ENCODE measurements at regions not wholly inside any gene's neighbourhood (a gene's known extent, or its start where the extent isn't known, plus 50 kb on each side); places are given as distances from the start of the nearest gene placed in this dataset.

DNA sequence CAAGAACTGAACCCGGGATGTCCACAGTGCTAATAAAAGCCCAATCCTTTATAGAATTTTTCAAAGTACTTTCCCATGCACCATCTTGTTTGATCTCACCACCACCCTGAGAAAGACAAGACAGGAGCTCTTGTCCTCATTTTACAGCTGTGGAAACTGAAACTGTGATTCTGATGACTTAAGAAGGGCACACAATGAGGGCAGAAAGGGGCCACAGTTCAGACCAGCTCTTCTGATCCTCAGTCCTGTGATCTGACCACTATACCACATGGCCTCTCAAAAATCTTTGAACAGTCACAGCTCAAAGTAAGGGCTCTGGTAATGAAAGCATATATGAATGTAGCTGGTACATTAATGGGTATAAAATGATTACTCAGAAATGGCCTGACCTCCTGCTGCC, 127.3 kb upstream of the CPEB2 start:
- Histone ChIP-seq H3K27me3 (no peaks in the 10 kb centered on the region), H2AFZ (replicated peaks) (no peak overlapping the region), H3K9ac (no peak overlapping the region), H3K4me2 (no peak overlapping the region), H3K79me2 (ENCODE audit: low read depth) (no peaks in the 10 kb centered on the region), H3K4me1 (no peaks in the 10 kb centered on the region), H3K36me3 (no peaks in the 10 kb centered on the region), H3K27ac (no peak overlapping the region), H3K4me3 (no peak overlapping the region), H4K20me1 (ENCODE audit: low read depth) (no peaks in the 10 kb centered on the region), H3F3A (ENCODE audit: low read depth) (no peaks in the 10 kb centered on the region), H3K9me3 (ENCODE audit: low read depth) (no peaks in the 10 kb centered on the region)
- Mint-ChIP-seq H3K27ac (no peak overlapping the region), H3K4me1 (peaks cover 2% of the 10 kb centered on the region), H3K36me3 (no peaks in the 10 kb centered on the region), H3K9me3 (no peaks in the 10 kb centered on the region), H3K4me3 (no peak overlapping the region), H3K27me3 (ENCODE audit: insufficient read depth, low read depth) (peaks cover 6% of the 10 kb centered on the region)
- TF ChIP-seq EZH2 (IDR thresholded peaks at IDR 0.05) (no peak), EZH2phosphoT487 (IDR thresholded peaks at IDR 0.05) (no peak)
- TF ChIP-seq, protein P1, sequence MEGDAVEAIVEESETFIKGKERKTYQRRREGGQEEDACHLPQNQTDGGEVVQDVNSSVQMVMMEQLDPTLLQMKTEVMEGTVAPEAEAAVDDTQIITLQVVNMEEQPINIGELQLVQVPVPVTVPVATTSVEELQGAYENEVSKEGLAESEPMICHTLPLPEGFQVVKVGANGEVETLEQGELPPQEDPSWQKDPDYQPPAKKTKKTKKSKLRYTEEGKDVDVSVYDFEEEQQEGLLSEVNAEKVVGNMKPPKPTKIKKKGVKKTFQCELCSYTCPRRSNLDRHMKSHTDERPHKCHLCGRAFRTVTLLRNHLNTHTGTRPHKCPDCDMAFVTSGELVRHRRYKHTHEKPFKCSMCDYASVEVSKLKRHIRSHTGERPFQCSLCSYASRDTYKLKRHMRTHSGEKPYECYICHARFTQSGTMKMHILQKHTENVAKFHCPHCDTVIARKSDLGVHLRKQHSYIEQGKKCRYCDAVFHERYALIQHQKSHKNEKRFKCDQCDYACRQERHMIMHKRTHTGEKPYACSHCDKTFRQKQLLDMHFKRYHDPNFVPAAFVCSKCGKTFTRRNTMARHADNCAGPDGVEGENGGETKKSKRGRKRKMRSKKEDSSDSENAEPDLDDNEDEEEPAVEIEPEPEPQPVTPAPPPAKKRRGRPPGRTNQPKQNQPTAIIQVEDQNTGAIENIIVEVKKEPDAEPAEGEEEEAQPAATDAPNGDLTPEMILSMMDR (IDR thresholded peaks at IDR 0.05): no peak
- no peak for DNase-seq (ENCODE audit: low spot score)

DNA sequence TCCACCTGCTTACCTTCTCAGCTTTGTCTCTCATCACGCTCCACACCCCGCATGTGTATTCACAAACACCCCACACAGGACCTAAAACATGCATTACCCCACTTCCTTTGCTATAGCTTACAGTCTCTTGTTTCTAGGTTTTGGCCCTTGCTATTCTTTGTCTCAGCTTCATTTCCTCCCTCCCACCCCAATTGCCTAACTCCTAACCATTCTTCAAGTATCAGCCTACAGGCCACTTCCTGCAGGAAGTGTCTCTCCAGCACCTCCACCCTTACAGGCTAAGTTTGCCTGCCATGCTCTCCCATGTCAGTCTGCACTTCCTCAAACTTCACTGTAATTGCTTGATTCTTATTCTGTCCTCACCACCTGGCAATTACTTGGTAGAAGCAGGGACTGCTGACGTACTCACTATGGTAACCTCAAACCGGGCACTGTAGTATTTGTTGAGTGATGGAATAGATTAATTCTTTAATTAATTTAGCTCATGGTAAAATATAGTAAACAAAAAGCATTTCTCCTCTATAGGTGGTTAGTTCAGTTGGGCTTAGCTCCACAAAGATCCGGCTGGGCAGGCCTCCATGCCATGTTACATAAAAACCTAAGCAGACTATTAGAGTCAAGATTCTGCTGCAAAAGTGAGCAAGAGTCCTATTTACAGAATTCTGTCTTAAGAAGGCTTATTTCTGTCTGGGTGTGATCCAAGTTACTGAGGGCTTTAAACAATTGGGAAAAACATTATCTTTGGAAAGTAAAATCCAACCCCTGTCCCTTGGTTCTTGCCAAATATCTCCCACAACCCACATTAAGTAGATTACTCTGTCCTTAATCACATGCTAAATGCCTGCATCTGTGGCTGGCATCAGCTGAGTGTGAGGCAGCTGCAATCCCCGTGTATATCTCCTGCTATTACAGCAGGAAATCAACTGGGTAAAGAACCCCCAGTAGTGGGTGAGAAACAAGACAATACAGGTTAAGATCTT, 124.7 kb upstream of the CPEB2 start:
- no peak overlapping the region for H3K27ac Mint-ChIP-seq

DNA sequence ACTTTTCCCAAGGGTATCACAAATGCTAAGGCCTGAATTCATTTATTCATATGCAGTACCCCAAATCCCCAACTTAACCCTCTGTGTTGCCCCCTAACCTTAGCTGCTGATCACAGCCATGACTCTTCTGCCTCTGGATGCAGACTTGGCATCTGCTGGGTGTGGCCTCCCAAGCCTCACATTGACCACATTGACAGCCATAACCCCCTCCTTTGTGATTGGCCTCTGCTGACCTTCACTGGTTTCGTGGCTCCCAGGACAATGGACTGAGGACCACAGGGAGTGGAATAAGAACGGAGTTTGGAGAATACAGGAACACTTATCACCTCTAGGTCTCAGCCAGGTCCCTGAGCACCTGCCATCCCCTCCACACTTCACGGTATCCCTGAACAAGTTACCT, 123.6 kb upstream of the CPEB2 start:
- H3K4me3 ChIP-seq: no peak overlapping the region
- Mint-ChIP-seq H3K36me3 (no peaks in the 10 kb centered on the region), H3K27ac (no peak overlapping the region), H3K4me1 (peaks cover 2% of the 10 kb centered on the region), H3K9me3 (no peaks in the 10 kb centered on the region), H3K27me3 (ENCODE audit: insufficient read depth, low read depth) (peaks cover 3% of the 10 kb centered on the region), H3K4me3 (no peak overlapping the region)
- H2AFZ ChIP-seq (replicated peaks): no peak overlapping the region
- no peaks in the 10 kb centered on the region for H3F3A ChIP-seq (ENCODE audit: low read depth)
- no peaks in the 10 kb centered on the region for H4K20me1 ChIP-seq (ENCODE audit: low read depth)
- no peaks in the 10 kb centered on the region for H3K27me3 ChIP-seq
- no peaks in the 10 kb centered on the region for H3K79me2 ChIP-seq (ENCODE audit: low read depth)
- no peak overlapping the region for H3K4me2 ChIP-seq
- no peak overlapping the region for H3K9ac ChIP-seq
- H3K9me3 ChIP-seq (ENCODE audit: low read depth): no peaks in the 10 kb centered on the region
- H3K36me3 ChIP-seq: no peaks in the 10 kb centered on the region
- H3K4me1 ChIP-seq: no peaks in the 10 kb centered on the region
- no peak for DNase-seq (ENCODE audit: low spot score)
- no peak overlapping the region for H3K27ac ChIP-seq
- TF ChIP-seq, protein P1 (IDR thresholded peaks at IDR 0.05): no peak
- TF ChIP-seq EZH2phosphoT487 (IDR thresholded peaks at IDR 0.05): no peak
- TF ChIP-seq EZH2 (IDR thresholded peaks at IDR 0.05): no peak

More for the DNA sequence above, 124.7 kb upstream of the CPEB2 start:
- Histone ChIP-seq H3K36me3 (no peaks in the 10 kb centered on the region), H3F3A (ENCODE audit: low read depth) (no peaks in the 10 kb centered on the region), H3K79me2 (ENCODE audit: low read depth) (no peaks in the 10 kb centered on the region), H3K9me3 (ENCODE audit: low read depth) (no peaks in the 10 kb centered on the region), H3K27ac (no peak overlapping the region), H3K4me1 (no peaks in the 10 kb centered on the region), H3K27me3 (no peaks in the 10 kb centered on the region), H3K4me2 (no peak overlapping the region), H3K9ac (no peak overlapping the region), H4K20me1 (ENCODE audit: low read depth) (no peaks in the 10 kb centered on the region), H3K4me3 (no peak overlapping the region), H2AFZ (replicated peaks) (no peak overlapping the region)
- Mint-ChIP-seq H3K9me3 (no peaks in the 10 kb centered on the region), H3K4me3 (no peak overlapping the region), H3K27me3 (ENCODE audit: insufficient read depth, low read depth) (peaks cover 3% of the 10 kb centered on the region), H3K36me3 (no peaks in the 10 kb centered on the region), H3K4me1 (peaks cover 2% of the 10 kb centered on the region)
- TF ChIP-seq EZH2 (IDR thresholded peaks at IDR 0.05) (no peak), EZH2phosphoT487 (IDR thresholded peaks at IDR 0.05) (no peak)
- TF ChIP-seq, protein P1 (IDR thresholded peaks at IDR 0.05): no peak
- DNase-seq (ENCODE audit: low spot score): no peak
